ENCODE measurements at regions not wholly inside any gene's neighbourhood (a gene's known extent, or its start where the extent isn't known, plus 50 kb on each side); places are given as distances from the start of the nearest gene placed in this dataset.

DNA sequence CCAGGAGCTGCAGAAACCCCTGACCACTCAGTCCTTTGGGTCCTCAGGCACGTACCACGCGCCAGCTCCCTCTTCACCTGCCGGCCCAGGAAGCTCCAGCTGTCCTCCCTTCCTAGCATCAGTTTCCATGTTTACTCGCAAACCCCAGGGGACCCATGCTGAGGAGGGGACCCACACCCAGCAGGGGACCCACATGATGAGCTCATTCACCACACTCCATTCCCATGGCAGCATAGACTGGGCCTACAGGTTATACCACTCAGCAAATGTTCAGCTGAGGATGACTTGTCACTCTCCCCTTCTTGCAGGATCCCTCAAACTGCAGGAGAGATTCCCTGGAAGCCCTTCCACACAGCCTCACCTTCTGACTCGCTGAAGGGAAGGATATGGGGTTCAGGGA is 73.5 kb upstream of the GALNT10 start:
- TF ChIP-seq, protein P1, sequence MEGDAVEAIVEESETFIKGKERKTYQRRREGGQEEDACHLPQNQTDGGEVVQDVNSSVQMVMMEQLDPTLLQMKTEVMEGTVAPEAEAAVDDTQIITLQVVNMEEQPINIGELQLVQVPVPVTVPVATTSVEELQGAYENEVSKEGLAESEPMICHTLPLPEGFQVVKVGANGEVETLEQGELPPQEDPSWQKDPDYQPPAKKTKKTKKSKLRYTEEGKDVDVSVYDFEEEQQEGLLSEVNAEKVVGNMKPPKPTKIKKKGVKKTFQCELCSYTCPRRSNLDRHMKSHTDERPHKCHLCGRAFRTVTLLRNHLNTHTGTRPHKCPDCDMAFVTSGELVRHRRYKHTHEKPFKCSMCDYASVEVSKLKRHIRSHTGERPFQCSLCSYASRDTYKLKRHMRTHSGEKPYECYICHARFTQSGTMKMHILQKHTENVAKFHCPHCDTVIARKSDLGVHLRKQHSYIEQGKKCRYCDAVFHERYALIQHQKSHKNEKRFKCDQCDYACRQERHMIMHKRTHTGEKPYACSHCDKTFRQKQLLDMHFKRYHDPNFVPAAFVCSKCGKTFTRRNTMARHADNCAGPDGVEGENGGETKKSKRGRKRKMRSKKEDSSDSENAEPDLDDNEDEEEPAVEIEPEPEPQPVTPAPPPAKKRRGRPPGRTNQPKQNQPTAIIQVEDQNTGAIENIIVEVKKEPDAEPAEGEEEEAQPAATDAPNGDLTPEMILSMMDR (IDR thresholded peaks at IDR 0.05), result no peak
- no peak for TF ChIP-seq POLR2A (IDR thresholded peaks at IDR 0.05)
